ENCODE measurements at regions not wholly inside any gene's neighbourhood (a gene's known extent, or its start where the extent isn't known, plus 50 kb on each side); places are given as distances from the start of the nearest gene placed in this dataset.

- ChIA-PET CTCF (no interaction called here), POLR2A (ENCODE audit: unreplicated experiment) (no interaction called here)
- Histone ChIP-seq H3K4me3 (ENCODE audit: low read length) (no peak overlapping the region), H3K27ac (ENCODE audit: low read length) (no peak overlapping the region), H3K36me3 (ENCODE audit: low read depth, low read length) (no peaks in the 10 kb centered on the region), H3K9me2 (replicated peaks; ENCODE audit: low read length) (no peaks in the 10 kb centered on the region), H3K9me3 (ENCODE audit: low read length) (peaks cover 3% of the 10 kb centered on the region; the same call in 1 of the 2 replicates), H3K4me2 (ENCODE audit: low read length) (0 out of 2 replicates have a peak overlapping the region, but pooled peaks have one; percentile 2), H3K79me2 (ENCODE audit: low read length) (no peaks in the 10 kb centered on the region), H2AFZ (ENCODE audit: low read length) (0 out of 2 replicates have a peak overlapping the region, but pooled peaks have one; percentile 1), H3K9ac (ENCODE audit: low read length) (no peak overlapping the region), H3K27me3 (ENCODE audit: low read length) (no peaks in the 10 kb centered on the region), H4K20me1 (ENCODE audit: low read length) (no peaks in the 10 kb centered on the region), H3F3A (ENCODE audit: low read length, unreplicated experiment) (no peaks in the 10 kb centered on the region), H3K4me1 (ENCODE audit: insufficient read depth, low read length) (peaks cover 31% of the 10 kb centered on the region)
- no TSS peak for BruUV-seq (replicated peaks)
- intact Hi-C loops (cut with micrococcal nuclease) = no loop called here
- no peak for TF ChIP-seq EZH2 (IDR thresholded peaks at IDR 0.05; ENCODE audit: low read length, unreplicated experiment)
- TF ChIP-seq, protein P1, sequence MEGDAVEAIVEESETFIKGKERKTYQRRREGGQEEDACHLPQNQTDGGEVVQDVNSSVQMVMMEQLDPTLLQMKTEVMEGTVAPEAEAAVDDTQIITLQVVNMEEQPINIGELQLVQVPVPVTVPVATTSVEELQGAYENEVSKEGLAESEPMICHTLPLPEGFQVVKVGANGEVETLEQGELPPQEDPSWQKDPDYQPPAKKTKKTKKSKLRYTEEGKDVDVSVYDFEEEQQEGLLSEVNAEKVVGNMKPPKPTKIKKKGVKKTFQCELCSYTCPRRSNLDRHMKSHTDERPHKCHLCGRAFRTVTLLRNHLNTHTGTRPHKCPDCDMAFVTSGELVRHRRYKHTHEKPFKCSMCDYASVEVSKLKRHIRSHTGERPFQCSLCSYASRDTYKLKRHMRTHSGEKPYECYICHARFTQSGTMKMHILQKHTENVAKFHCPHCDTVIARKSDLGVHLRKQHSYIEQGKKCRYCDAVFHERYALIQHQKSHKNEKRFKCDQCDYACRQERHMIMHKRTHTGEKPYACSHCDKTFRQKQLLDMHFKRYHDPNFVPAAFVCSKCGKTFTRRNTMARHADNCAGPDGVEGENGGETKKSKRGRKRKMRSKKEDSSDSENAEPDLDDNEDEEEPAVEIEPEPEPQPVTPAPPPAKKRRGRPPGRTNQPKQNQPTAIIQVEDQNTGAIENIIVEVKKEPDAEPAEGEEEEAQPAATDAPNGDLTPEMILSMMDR (conservative IDR thresholded peaks at IDR 0.05; ENCODE audit: low read depth, low read length) = peak; percentile 86
- ATAC-seq = no peak
- DNase-seq = peak; percentile 65
These were observed 176.0 kb downstream of the MED10 start for GRCh38 chr5:6202149-6202967.

DNA sequence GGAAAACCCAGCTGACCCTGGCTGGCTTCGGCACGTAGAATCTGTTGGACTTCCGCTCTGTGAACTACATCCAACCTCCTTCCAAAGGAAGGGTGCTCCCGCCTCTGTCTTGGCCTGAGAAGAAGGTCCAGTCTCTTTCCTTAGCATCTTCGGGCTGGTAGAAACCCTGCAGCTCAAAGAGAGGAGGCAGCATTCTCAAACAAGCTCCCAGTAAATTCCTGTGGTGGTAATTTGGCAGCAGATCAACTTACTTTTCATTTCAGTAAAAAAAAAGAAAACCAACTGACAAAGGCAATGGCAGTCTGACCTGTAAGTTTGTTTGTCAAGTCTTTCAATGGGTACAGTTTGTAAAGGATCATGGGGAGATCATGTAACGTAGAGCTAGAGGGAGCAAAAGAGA lies 176.7 kb downstream of the MED10 start:
- DNase-seq = peak; percentile 97
- CTCF ChIA-PET = no interaction called here

GRCh38 chr5:6198531-6198930 lies 179.8 kb downstream of the MED10 start:
- peaks cover 58% of the 10 kb centered on the region for H3K4me1 ChIP-seq (ENCODE audit: insufficient read depth, low read length)
- H3F3A ChIP-seq (ENCODE audit: low read length, unreplicated experiment) = peaks cover 4% of the 10 kb centered on the region
- H3K4me3 ChIP-seq (ENCODE audit: low read length) = no peak overlapping the region
- ChIA-PET CTCF (no interaction called here), POLR2A (ENCODE audit: unreplicated experiment) (no interaction called here)
- DNase-seq (no peak), ATAC-seq (no peak)
- H3K27me3 ChIP-seq (ENCODE audit: low read length) = no peaks in the 10 kb centered on the region
- no peaks in the 10 kb centered on the region for H4K20me1 ChIP-seq (ENCODE audit: low read length)
- BruUV-seq (replicated peaks) = no TSS peak
- H2AFZ ChIP-seq (ENCODE audit: low read length) = no peak overlapping the region
- H3K9ac ChIP-seq (ENCODE audit: low read length) = no peak overlapping the region
- no peaks in the 10 kb centered on the region for H3K9me2 ChIP-seq (replicated peaks; ENCODE audit: low read length)
- H3K4me2 ChIP-seq (ENCODE audit: low read length) = 0 out of 2 replicates have a peak overlapping the region, but pooled peaks have one; percentile 11
- peaks cover 3% of the 10 kb centered on the region; the same call in 1 of the 2 replicates for H3K9me3 ChIP-seq (ENCODE audit: low read length)
- TF ChIP-seq EZH2phosphoT487 (IDR thresholded peaks at IDR 0.05; ENCODE audit: borderline replicate concordance, low read length) (no peak), EZH2 (IDR thresholded peaks at IDR 0.05; ENCODE audit: low read length, unreplicated experiment) (no peak)
- TF ChIP-seq, protein P1 (conservative IDR thresholded peaks at IDR 0.05; ENCODE audit: low read depth, low read length) = no peak
- H3K36me3 ChIP-seq (ENCODE audit: low read depth, low read length) = no peaks in the 10 kb centered on the region
- no peaks in the 10 kb centered on the region for H3K79me2 ChIP-seq (ENCODE audit: low read length)
- no peak overlapping the region for H3K27ac ChIP-seq (ENCODE audit: low read length)
- intact Hi-C loops (cut with micrococcal nuclease) = no loop called here

More for the DNA sequence above, 176.7 kb downstream of the MED10 start:
- Histone ChIP-seq H3K27me3 (ENCODE audit: low read length) (no peaks in the 10 kb centered on the region), H3K9ac (ENCODE audit: low read length) (no peak overlapping the region), H2AFZ (ENCODE audit: low read length) (0 out of 2 replicates have a peak overlapping the region, but pooled peaks have one; percentile 1), H3K4me3 (ENCODE audit: low read length) (no peak overlapping the region), H3K4me2 (ENCODE audit: low read length) (0 out of 2 replicates have a peak overlapping the region, but pooled peaks have one; percentile 2), H3K9me3 (ENCODE audit: low read length) (peaks cover 3% of the 10 kb centered on the region; the same call in 1 of the 2 replicates), H3K4me1 (ENCODE audit: insufficient read depth, low read length) (peaks cover 31% of the 10 kb centered on the region), H3K79me2 (ENCODE audit: low read length) (no peaks in the 10 kb centered on the region), H3K36me3 (ENCODE audit: low read depth, low read length) (no peaks in the 10 kb centered on the region), H3K9me2 (replicated peaks; ENCODE audit: low read length) (no peaks in the 10 kb centered on the region), H4K20me1 (ENCODE audit: low read length) (no peaks in the 10 kb centered on the region), H3K27ac (ENCODE audit: low read length) (no peak overlapping the region), H3F3A (ENCODE audit: low read length, unreplicated experiment) (no peaks in the 10 kb centered on the region)
- no peak for TF ChIP-seq EZH2 (IDR thresholded peaks at IDR 0.05; ENCODE audit: low read length, unreplicated experiment)
- TF ChIP-seq, protein P1 (conservative IDR thresholded peaks at IDR 0.05; ENCODE audit: low read depth, low read length) = peak; percentile 60
- BruUV-seq (replicated peaks) = no TSS peak
- POLR2A ChIA-PET (ENCODE audit: unreplicated experiment) = no interaction called here
- ATAC-seq = no peak
- intact Hi-C loops (cut with micrococcal nuclease) = no loop called here

Measured in PC-3 (cell line).